HepG2 (cell line): ENCODE measurements at regions not wholly inside any gene's neighbourhood (a gene's known extent, or its start where the extent isn't known, plus 50 kb on each side); places are given as distances from the start of the nearest gene placed in this dataset.

Experiments
- ATAC-seq: fragments of 200-7000 bp; cut with Tn5 transposase; 3 replicates; pipeline ENCODE4 v1.9.1; 2020; ENCODE audit warnings: mild to moderate bottlenecking, moderate library complexity
- BruUV-seq: library from RNA; stranded (reverse); fragments of 400-500 nt; replicated peaks from 2 replicates; lab custom pipeline; 2021; lab: Mats Ljungman, UMichigan
- CTCF ChIA-PET: fragments of 300-600 bp; formaldehyde crosslinking; extraction: SDS; loops from one replicate; lab custom pipeline; 2021; ENCODE audit warnings: low total read pairs, inconsistent platforms, low intra/inter-chr PET ratio; lab: Yijun Ruan, JAX
- POLR2A ChIA-PET: fragments of 350-600 bp; sonication (Branson Sonifier 250); formaldehyde crosslinking; loops from one replicate; lab custom pipeline; 2020; ENCODE audit warnings: antibody characterized with exemption, inconsistent platforms; lab: Yijun Ruan, JAX
- DNase-seq: peaks from one replicate; pipeline ENCODE4 v3.0.0-alpha.2; 2015; ENCODE audit warnings: low spot score
- FAIRE-seq: peaks from 3 replicates; lab custom pipeline; 2011; peaks lifted over from hg19 to GRCh38; lab: Jason Lieb, UNC
- H2AFZ ChIP-seq: one replicate; pipeline ENCODE4 v1.6.1; 2011; ENCODE audit warnings: low read length, inconsistent platforms
- H3K27ac ChIP-seq: fragments of 300-600 bp; 3 replicates; pipeline ENCODE4 v1.8.0; 2011; ENCODE audit warnings: mixed run types, mild to moderate bottlenecking, mixed read lengths, low read length, inconsistent platforms; ENCODE audit not compliant: insufficient read depth; ENCODE audit errors: extremely low read length
- H3K27me3 ChIP-seq, 2 experiments: fragments of 200-600 bp in 1 of 2; 2 replicates in 1 of 2; 3 replicates in 1 of 2; pipeline versions ENCODE4 v1.6.0 to v1.8.0; 2011; ENCODE audit warnings: low read length in 2 of 2, mild to moderate bottlenecking in 2 of 2, moderate library complexity in 2 of 2, inconsistent platforms in 1 of 2; ENCODE audit not compliant: insufficient read depth in 2 of 2, control insufficient read depth in 1 of 2
- H3K36me3 ChIP-seq, 2 experiments: fragments of 200-600 bp in 1 of 2; replicated peaks in 1 of 2; 2 replicates in 1 of 2; 3 replicates in 1 of 2; pipeline versions ENCODE4 v1.5.1 to v1.8.0; 2011; ENCODE audit warnings: low read length in 2 of 2, inconsistent platforms in 1 of 2; ENCODE audit not compliant: insufficient read depth in 2 of 2, control insufficient read depth in 1 of 2
- H3K4me1 ChIP-seq: 2 replicates; pipeline ENCODE4 v1.5.1; 2012; ENCODE audit warnings: low read length, inconsistent platforms; ENCODE audit not compliant: insufficient read depth
- H3K4me2 ChIP-seq: 2 replicates; pipeline ENCODE4 v1.6.0; 2011; ENCODE audit warnings: low read depth, low read length, inconsistent platforms
- H3K4me3 ChIP-seq, 3 experiments: fragments of 200-600 bp in 1 of 3; sonication (generic), shearing (Covaris generic) in 1 of 3; replicated peaks in 1 of 3; 2 replicates each; pipeline ENCODE4 v1.5.1; 2011 to 2016; ENCODE audit warnings: low read length in 3 of 3, inconsistent platforms in 2 of 3, low read depth in 2 of 3, mild to moderate bottlenecking in 2 of 3, control low read depth in 1 of 3, mixed read lengths in 1 of 3; ENCODE audit not compliant: insufficient read depth in 1 of 3
- H3K79me2 ChIP-seq: one replicate; pipeline ENCODE4 v1.6.1; 2011; ENCODE audit warnings: low read length, inconsistent platforms; ENCODE audit not compliant: insufficient read depth
- H3K9ac ChIP-seq: 2 replicates; pipeline ENCODE4 v1.6.0; 2011; ENCODE audit warnings: mild to moderate bottlenecking, low read depth, low read length, inconsistent platforms; ENCODE audit not compliant: insufficient read depth
- H3K9me3 ChIP-seq: 2 replicates; pipeline ENCODE4 v1.5.1; 2012; ENCODE audit warnings: mild to moderate bottlenecking, low read length
- H4K20me1 ChIP-seq: 2 replicates; pipeline ENCODE4 v1.6.0; 2011; ENCODE audit warnings: inconsistent platforms, mild to moderate bottlenecking, low read length, moderate library complexity; ENCODE audit not compliant: insufficient read depth
- ARID2 ChIP-seq: sonication (generic); formaldehyde crosslinking; IDR thresholded peaks from 2 replicates; pipeline ENCODE4 v1.8.1; 2022; ENCODE audit warnings: mild to moderate bottlenecking, missing genetic modification reagents, borderline replicate concordance
- ATF5 ChIP-seq: sonication (generic); formaldehyde crosslinking; IDR thresholded peaks from 2 replicates; pipeline ENCODE4 v1.4.0; 2020; ENCODE audit warnings: mild to moderate bottlenecking, low read depth, missing genetic modification reagents
- BATF2 ChIP-seq: sonication (generic); formaldehyde crosslinking; IDR thresholded peaks from 2 replicates; pipeline ENCODE4 v1.8.0; 2022; ENCODE audit warnings: mild to moderate bottlenecking, missing genetic modification reagents, moderate library complexity
- CERS6 ChIP-seq: sonication (generic); formaldehyde crosslinking; IDR thresholded peaks from 2 replicates; pipeline ENCODE4 v1.5.0; 2020; ENCODE audit warnings: missing genetic modification reagents
- ERF ChIP-seq: IDR thresholded peaks from 2 replicates; pipeline ENCODE4 v1.6.1; 2018; ENCODE audit warnings: missing biosample characterization, missing genetic modification reagents
- FOSL2 ChIP-seq: sonication (generic); formaldehyde crosslinking; IDR thresholded peaks from 2 replicates; pipeline ENCODE4 v1.4.0; 2020; ENCODE audit warnings: missing genetic modification reagents
- GATAD2A ChIP-seq: IDR thresholded peaks from 2 replicates; pipeline ENCODE4 v1.6.1; 2016
- KAT8 ChIP-seq: IDR thresholded peaks from 2 replicates; pipeline ENCODE4 v1.6.1; 2016; ENCODE audit warnings: missing genetic modification reagents, missing compliant biosample characterization
- POGK ChIP-seq: sonication (generic); formaldehyde crosslinking; conservative IDR thresholded peaks from 2 replicates; pipeline ENCODE4 v1.8.0; 2022; ENCODE audit warnings: mild to moderate bottlenecking, moderate library complexity, missing genetic modification reagents
- SETDB1 ChIP-seq: sonication (generic); formaldehyde crosslinking; IDR thresholded peaks from 2 replicates; pipeline ENCODE4 v1.5.1; 2020; ENCODE audit warnings: missing genetic modification reagents, mild to moderate bottlenecking, borderline replicate concordance
- TFDP1 ChIP-seq: IDR thresholded peaks from 2 replicates; pipeline ENCODE4 v1.6.1; 2016; ENCODE audit warnings: missing compliant biosample characterization, missing genetic modification reagents, borderline replicate concordance
- ZC3H13 ChIP-seq: sonication (generic); formaldehyde crosslinking; IDR thresholded peaks from 2 replicates; pipeline ENCODE4 v1.8.1; 2023; ENCODE audit warnings: mild to moderate bottlenecking, missing genetic modification reagents, moderate library complexity
- ZFP91 ChIP-seq: sonication (generic); formaldehyde crosslinking; IDR thresholded peaks from 2 replicates; pipeline ENCODE4 v1.9.0; 2022; ENCODE audit warnings: missing genetic modification reagents, mild to moderate bottlenecking, borderline replicate concordance
- ZNF275 ChIP-seq: sonication (generic); formaldehyde crosslinking; IDR thresholded peaks from 2 replicates; pipeline ENCODE4 v1.8.0; 2022; ENCODE audit warnings: missing genetic modification reagents, mild to moderate bottlenecking, inconsistent platforms, borderline replicate concordance
- ZNF382 ChIP-seq: sonication (generic); formaldehyde crosslinking; IDR thresholded peaks from 2 replicates; pipeline ENCODE4 v1.5.0; 2020; ENCODE audit warnings: missing genetic modification reagents, mild to moderate bottlenecking, borderline replicate concordance
- ZNF510 ChIP-seq: sonication (generic); formaldehyde crosslinking; IDR thresholded peaks from 2 replicates; pipeline ENCODE4 v1.4.0; 2020; ENCODE audit warnings: low read depth, mild to moderate bottlenecking, missing genetic modification reagents
- ZNF616 ChIP-seq: sonication (generic); formaldehyde crosslinking; IDR thresholded peaks from 2 replicates; pipeline ENCODE4 v1.5.0; 2020; ENCODE audit warnings: low read depth, mild to moderate bottlenecking, missing genetic modification reagents
- ZNF879 ChIP-seq: sonication (generic); formaldehyde crosslinking; IDR thresholded peaks from 2 replicates; pipeline ENCODE4 v1.8.1; 2023; ENCODE audit warnings: missing genetic modification reagents
- WGBS: methylation state at CpG from one replicate; pipeline ENCODE4 v1.1.6; 2017; ENCODE audit warnings: low lambda C conversion rate; 5-methylcytosine and 5-hydroxymethylcytosine counted together
- in situ Hi-C: cut with HindIII; loops from 2 replicates; pipeline ENCODE4 v1.10.0; 2017; ENCODE audit warnings: low pct_unique_long_range_greater_than_20kb; ENCODE audit not compliant: extremely low pct_ligation_motif_present
- intact Hi-C: fragments of 100-400 bp; cut with micrococcal nuclease; formaldehyde crosslinking; loops from one replicate; pipeline ENCODE4 v1.10.0; 2022; ENCODE audit not compliant: unreplicated experiment

GRCh38 chr7:12951397-12951801 lies 264.0 kb downstream of the ARL4A start:
- no peak for ATAC-seq
- H3K27ac ChIP-seq, result no peak overlapping the region
- no peaks in the 10 kb centered on the region for H3K27me3 ChIP-seq
- in situ Hi-C loops, result no loop called here
- ChIA-PET CTCF (no interaction called here), POLR2A (no interaction called here)
- FAIRE-seq, result no peak
- no peaks in the 10 kb centered on the region for H3K36me3 ChIP-seq
- no peak overlapping the region for H3K4me3 ChIP-seq
- no peaks in the 10 kb centered on the region for H3K9me3 ChIP-seq
- H3K4me1 ChIP-seq, result peaks cover 18% of the 10 kb centered on the region
- BruUV-seq, result no TSS peak
- H2AFZ ChIP-seq, result no peak overlapping the region
- intact Hi-C loops, result no loop called here
- no peaks in the 10 kb centered on the region for H4K20me1 ChIP-seq
- H3K4me2 ChIP-seq, result no peak overlapping the region
- WGBS, result 85% methylated on average over 6 of the region's 6 CpGs
- no peak for DNase-seq
- no peak overlapping the region for H3K9ac ChIP-seq
- no peaks in the 10 kb centered on the region for H3K79me2 ChIP-seq
- TF ChIP-seq POGK (CRISPR knock-in tag) (no peak), CERS6 (no peak), ATF5 (CRISPR knock-in tag) (no peak), ARID2 (CRISPR knock-in tag) (no peak), SETDB1 (no peak), ZNF382 (CRISPR knock-in tag) (no peak), ZFP91 (CRISPR knock-in tag) (no peak), ZC3H13 (CRISPR knock-in tag) (no peak), ZNF275 (CRISPR knock-in tag) (no peak), ZNF616 (CRISPR knock-in tag) (no peak), TFDP1 (no peak), ERF (CRISPR knock-in tag) (no peak), GATAD2A (CRISPR knock-in tag) (no peak), BATF2 (CRISPR knock-in tag) (no peak), KAT8 (CRISPR knock-in tag) (no peak), ZNF510 (CRISPR knock-in tag) (no peak), ZNF879 (CRISPR knock-in tag) (no peak), FOSL2 (no peak)
